ENCODE measurements at regions not wholly inside any gene's neighbourhood (a gene's known extent, or its start where the extent isn't known, plus 50 kb on each side); places are given as distances from the start of the nearest gene placed in this dataset.

DNA sequence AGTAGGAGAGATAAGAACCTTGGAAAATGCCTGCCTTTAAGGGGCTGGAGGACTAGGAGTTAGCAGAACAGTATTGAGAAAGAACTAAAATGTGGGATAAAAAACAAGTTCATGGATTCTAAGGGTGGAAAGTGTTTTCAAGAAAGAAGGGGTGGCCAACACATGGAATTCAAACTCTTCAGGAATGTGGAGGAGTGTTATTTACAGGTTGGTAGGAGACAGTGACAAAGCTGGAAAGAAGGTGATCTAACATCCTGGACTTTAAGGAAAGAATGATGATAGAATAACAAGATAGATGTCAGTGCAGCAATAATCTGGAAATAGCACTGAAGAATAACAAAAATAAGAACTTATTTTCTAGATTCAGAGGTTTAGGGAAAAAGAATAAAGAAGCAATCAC, 54.0 kb upstream of the TNFRSF21 start:
- DNase-seq (ENCODE audit: low spot score) = no peak
- Histone ChIP-seq H3K36me3 (replicated peaks in 1 of 2; ENCODE audit: control insufficient read depth in 1 of 2, insufficient read depth in 2 of 2, low read length in 2 of 2) (no peaks in the 10 kb centered on the region), H3K27me3 (ENCODE audit: control insufficient read depth in 1 of 2, insufficient read depth in 2 of 2, low read length in 2 of 2) (0 out of 5 replicates have a peak, but pooled peaks cover 0 to 3% of the 10 kb centered on the region in 2 experiments), H3K9me3 (ENCODE audit: low read length) (no peaks in the 10 kb centered on the region), H3K27ac (ENCODE audit: extremely low read length, insufficient read depth, low read length) (no peak overlapping the region), H3K9ac (ENCODE audit: insufficient read depth, low read depth, low read length) (no peak overlapping the region), H3K4me1 (ENCODE audit: insufficient read depth, low read length) (peaks cover 28% of the 10 kb centered on the region), H4K20me1 (ENCODE audit: insufficient read depth, low read length) (no peaks in the 10 kb centered on the region), H3K4me2 (ENCODE audit: low read depth, low read length) (no peak overlapping the region), H3K79me2 (ENCODE audit: insufficient read depth, low read length) (no peaks in the 10 kb centered on the region), H3K4me3 (replicated peaks in 1 of 3; ENCODE audit: insufficient read depth in 1 of 3, low read depth in 2 of 3, low read length in 3 of 3) (no peak overlapping the region), H2AFZ (ENCODE audit: low read length) (no peak overlapping the region)
- intact Hi-C loops (cut with micrococcal nuclease; ENCODE audit: unreplicated experiment) = no loop called here
- ChIA-PET POLR2A (interaction anchor here (0.7 to 1.5 kb wide), 2 partner anchors 114 to 287 kb away, joined by 3 to 6 read pairs; partner anchors contain the start of gene CD2AP), CTCF (ENCODE audit: low intra/inter-chr PET ratio, low total read pairs) (no interaction called here)
- BruUV-seq (replicated peaks) = no TSS peak
- FAIRE-seq = no peak
- ATAC-seq = no peak
- TF ChIP-seq ZNF652 (CRISPR knock-in tag; IDR thresholded peaks at IDR 0.05; ENCODE audit: borderline replicate concordance, low read depth) = no peak
- TF ChIP-seq ZBTB42 (CRISPR knock-in tag; IDR thresholded peaks at IDR 0.05) = no peak
- TF ChIP-seq GZF1 (CRISPR knock-in tag; IDR thresholded peaks at IDR 0.05) = no peak
- no peak for TF ChIP-seq CREM (IDR thresholded peaks at IDR 0.05)
- TF ChIP-seq CREM (CRISPR knock-in tag; IDR thresholded peaks at IDR 0.05) = no peak
- no peak for TF ChIP-seq DMAP1 (CRISPR knock-in tag; IDR thresholded peaks at IDR 0.05)
- TF ChIP-seq ZNF3 (CRISPR knock-in tag; IDR thresholded peaks at IDR 0.05) = no peak
- in situ Hi-C loops (cut with HindIII; ENCODE audit: extremely low pct_ligation_motif_present, low pct_unique_long_range_greater_than_20kb) = no loop called here

DNA sequence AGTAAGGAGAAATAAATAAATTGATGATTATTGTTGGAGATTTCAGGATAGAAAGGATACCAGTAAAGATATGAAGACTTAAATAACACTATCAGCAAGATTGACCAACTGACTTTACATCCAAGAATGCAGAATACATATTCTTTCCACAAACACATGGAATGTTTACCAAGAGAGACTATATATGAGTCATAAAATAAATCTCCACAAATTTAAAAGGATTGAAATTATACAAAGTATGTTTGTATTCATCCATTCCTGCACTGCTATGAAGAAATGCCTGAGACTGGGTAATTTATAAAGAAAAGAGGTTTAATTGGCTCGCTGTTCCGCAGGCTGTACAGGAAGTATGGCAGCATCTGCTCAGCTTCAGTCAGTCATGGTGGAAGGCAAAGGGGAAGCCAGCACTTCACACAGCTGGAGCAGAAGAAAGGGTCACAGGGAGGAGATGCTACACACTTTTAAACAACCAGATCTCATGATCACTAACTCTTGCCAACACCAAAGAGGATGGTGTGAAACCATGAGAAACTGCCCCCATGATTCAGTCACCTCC, 56.7 kb upstream of the TNFRSF21 start:
- no peak for ATAC-seq
- H3K27ac ChIP-seq (ENCODE audit: extremely low read length, insufficient read depth, low read length) = no peak overlapping the region
- no peak overlapping the region for H2AFZ ChIP-seq (ENCODE audit: low read length)
- TF ChIP-seq HOXA5 (CRISPR knock-in tag; IDR thresholded peaks at IDR 0.05) = no peak
- TF ChIP-seq, protein P1, sequence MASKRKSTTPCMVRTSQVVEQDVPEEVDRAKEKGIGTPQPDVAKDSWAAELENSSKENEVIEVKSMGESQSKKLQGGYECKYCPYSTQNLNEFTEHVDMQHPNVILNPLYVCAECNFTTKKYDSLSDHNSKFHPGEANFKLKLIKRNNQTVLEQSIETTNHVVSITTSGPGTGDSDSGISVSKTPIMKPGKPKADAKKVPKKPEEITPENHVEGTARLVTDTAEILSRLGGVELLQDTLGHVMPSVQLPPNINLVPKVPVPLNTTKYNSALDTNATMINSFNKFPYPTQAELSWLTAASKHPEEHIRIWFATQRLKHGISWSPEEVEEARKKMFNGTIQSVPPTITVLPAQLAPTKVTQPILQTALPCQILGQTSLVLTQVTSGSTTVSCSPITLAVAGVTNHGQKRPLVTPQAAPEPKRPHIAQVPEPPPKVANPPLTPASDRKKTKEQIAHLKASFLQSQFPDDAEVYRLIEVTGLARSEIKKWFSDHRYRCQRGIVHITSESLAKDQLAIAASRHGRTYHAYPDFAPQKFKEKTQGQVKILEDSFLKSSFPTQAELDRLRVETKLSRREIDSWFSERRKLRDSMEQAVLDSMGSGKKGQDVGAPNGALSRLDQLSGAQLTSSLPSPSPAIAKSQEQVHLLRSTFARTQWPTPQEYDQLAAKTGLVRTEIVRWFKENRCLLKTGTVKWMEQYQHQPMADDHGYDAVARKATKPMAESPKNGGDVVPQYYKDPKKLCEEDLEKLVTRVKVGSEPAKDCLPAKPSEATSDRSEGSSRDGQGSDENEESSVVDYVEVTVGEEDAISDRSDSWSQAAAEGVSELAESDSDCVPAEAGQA (IDR thresholded peaks at IDR 0.05; ENCODE audit: low read depth) = no peak
- TF ChIP-seq, protein P1 (CRISPR knock-in tag; IDR thresholded peaks at IDR 0.05; ENCODE audit: borderline replicate concordance) = no peak
- no peak for TF ChIP-seq ZNF329 (CRISPR knock-in tag; IDR thresholded peaks at IDR 0.05; ENCODE audit: low read depth)
- TF ChIP-seq, protein P2, sequence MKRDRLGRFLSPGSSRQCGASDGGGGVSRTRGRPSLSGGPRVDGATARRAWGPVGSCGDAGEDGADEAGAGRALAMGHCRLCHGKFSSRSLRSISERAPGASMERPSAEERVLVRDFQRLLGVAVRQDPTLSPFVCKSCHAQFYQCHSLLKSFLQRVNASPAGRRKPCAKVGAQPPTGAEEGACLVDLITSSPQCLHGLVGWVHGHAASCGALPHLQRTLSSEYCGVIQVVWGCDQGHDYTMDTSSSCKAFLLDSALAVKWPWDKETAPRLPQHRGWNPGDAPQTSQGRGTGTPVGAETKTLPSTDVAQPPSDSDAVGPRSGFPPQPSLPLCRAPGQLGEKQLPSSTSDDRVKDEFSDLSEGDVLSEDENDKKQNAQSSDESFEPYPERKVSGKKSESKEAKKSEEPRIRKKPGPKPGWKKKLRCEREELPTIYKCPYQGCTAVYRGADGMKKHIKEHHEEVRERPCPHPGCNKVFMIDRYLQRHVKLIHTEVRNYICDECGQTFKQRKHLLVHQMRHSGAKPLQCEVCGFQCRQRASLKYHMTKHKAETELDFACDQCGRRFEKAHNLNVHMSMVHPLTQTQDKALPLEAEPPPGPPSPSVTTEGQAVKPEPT (CRISPR knock-in tag; IDR thresholded peaks at IDR 0.05; ENCODE audit: low read depth) = no peak
- TF ChIP-seq NFKB2 (CRISPR knock-in tag; IDR thresholded peaks at IDR 0.05; ENCODE audit: borderline replicate concordance) = no peak
- no peak for TF ChIP-seq ZNF101 (CRISPR knock-in tag; IDR thresholded peaks at IDR 0.05; ENCODE audit: borderline replicate concordance, low read depth)

More for the DNA sequence above, 56.7 kb upstream of the TNFRSF21 start:
- Histone ChIP-seq H3K27me3 (ENCODE audit: control insufficient read depth in 1 of 2, insufficient read depth in 2 of 2, low read length in 2 of 2) (0 out of 5 replicates have a peak, but pooled peaks cover 0 to 3% of the 10 kb centered on the region in 2 experiments), H3K4me3 (replicated peaks in 1 of 3; ENCODE audit: insufficient read depth in 1 of 3, low read depth in 2 of 3, low read length in 3 of 3) (no peak overlapping the region), H3K36me3 (replicated peaks in 1 of 2; ENCODE audit: control insufficient read depth in 1 of 2, insufficient read depth in 2 of 2, low read length in 2 of 2) (no peaks in the 10 kb centered on the region), H3K4me1 (ENCODE audit: insufficient read depth, low read length) (peaks cover 28% of the 10 kb centered on the region), H3K4me2 (ENCODE audit: low read depth, low read length) (no peak overlapping the region), H4K20me1 (ENCODE audit: insufficient read depth, low read length) (no peaks in the 10 kb centered on the region), H3K9ac (ENCODE audit: insufficient read depth, low read depth, low read length) (no peak overlapping the region), H3K79me2 (ENCODE audit: insufficient read depth, low read length) (no peaks in the 10 kb centered on the region), H3K9me3 (ENCODE audit: low read length) (no peaks in the 10 kb centered on the region)
- no peak for DNase-seq (ENCODE audit: low spot score)
- ChIA-PET CTCF (ENCODE audit: low intra/inter-chr PET ratio, low total read pairs) (no interaction called here), POLR2A (no interaction called here)
- BruUV-seq (replicated peaks) = no TSS peak
- no peak for FAIRE-seq
- intact Hi-C loops (cut with micrococcal nuclease; ENCODE audit: unreplicated experiment) = no loop called here
- WGBS (ENCODE audit: low lambda C conversion rate) = 94% methylated on average over 2 of the region's 2 CpGs
- in situ Hi-C loops (cut with HindIII; ENCODE audit: extremely low pct_ligation_motif_present, low pct_unique_long_range_greater_than_20kb) = no loop called here

Data from HepG2 (cell line).